Neural cell (in vitro differentiated cells): ENCODE measurements at regions not wholly inside any gene's neighbourhood (a gene's known extent, or its start where the extent isn't known, plus 50 kb on each side); places are given as distances from the start of the nearest gene placed in this dataset.

Experiments used
- H2AFZ ChIP-seq: fragments of 200-600, 300-800 bp; sonication (generic), shearing (Covaris generic); 2 replicates; pipeline ENCODE4 v1.6.0; 2014; ENCODE audit warnings: low read depth, mild to moderate bottlenecking, antibody characterized with exemption, low read length, moderate library complexity
- H3F3A ChIP-seq: fragments of 200-600 bp; shearing (Covaris generic); 2 replicates; pipeline ENCODE4 v1.6.1; 2016; ENCODE audit warnings: mild to moderate bottlenecking, moderate library complexity, mixed read lengths, antibody characterized with exemption, low read length; ENCODE audit not compliant: insufficient read depth, poor library complexity, severe bottlenecking
- H3K27ac ChIP-seq: fragments of 200-600, 300-800 bp; sonication (generic), shearing (Covaris generic); 2 replicates; pipeline ENCODE4 v1.5.1; 2014; ENCODE audit warnings: mild to moderate bottlenecking, low read length, moderate library complexity
- H3K27me3 ChIP-seq: fragments of 300-800, 200-600 bp; sonication (generic), shearing (Covaris generic); 2 replicates; pipeline ENCODE4 v1.6.0; 2014; ENCODE audit warnings: mild to moderate bottlenecking, low read depth, low read length, moderate library complexity; ENCODE audit not compliant: insufficient read depth
- H3K36me3 ChIP-seq: fragments of 300-800, 200-600 bp; sonication (generic), shearing (Covaris generic); 2 replicates; pipeline ENCODE4 v1.5.1; 2014; ENCODE audit warnings: mild to moderate bottlenecking, antibody characterized with exemption, low read length, moderate library complexity; ENCODE audit not compliant: insufficient read depth
- H3K4me2 ChIP-seq: fragments of 300-800, 200-600 bp; sonication (generic), shearing (Covaris generic); 2 replicates; pipeline ENCODE4 v1.6.0; 2014; ENCODE audit warnings: mild to moderate bottlenecking, low read length
- H3K4me3 ChIP-seq: fragments of 300-800, 200-600 bp; sonication (generic), shearing (Covaris generic); 2 replicates; pipeline ENCODE4 v1.5.1; 2014; ENCODE audit warnings: mild to moderate bottlenecking, low read length, moderate library complexity
- H3K79me2 ChIP-seq: fragments of 200-600 bp; shearing (Covaris generic); replicated peaks from 2 replicates; pipeline ENCODE4 v1.6.0; 2014; ENCODE audit warnings: mild to moderate bottlenecking, low read length, moderate library complexity; ENCODE audit not compliant: insufficient read depth
- H3K9ac ChIP-seq: fragments of 300-800, 200-600 bp; sonication (generic), shearing (Covaris generic); 2 replicates; pipeline ENCODE4 v1.6.1; 2016; ENCODE audit warnings: mild to moderate bottlenecking, low read length, mixed read lengths
- H3K9me2 ChIP-seq: fragments of 200-600 bp; shearing (Covaris generic); 2 replicates; pipeline ENCODE4 v1.6.1; 2016; ENCODE audit warnings: mild to moderate bottlenecking, low read length, mixed read lengths; ENCODE audit not compliant: insufficient read depth
- H3K9me3 ChIP-seq: fragments of 200-600, 300-800 bp; sonication (generic), shearing (Covaris generic); 2 replicates; pipeline ENCODE4 v1.6.1; 2016; ENCODE audit warnings: mild to moderate bottlenecking, mixed run types, low read length, moderate library complexity, mixed read lengths
- H4K20me1 ChIP-seq: fragments of 200-600 bp; shearing (Covaris generic); 2 replicates; pipeline ENCODE4 v1.6.1; 2016; ENCODE audit warnings: mild to moderate bottlenecking, mixed run types; ENCODE audit not compliant: insufficient read depth
- CTCF ChIP-seq: fragments of 450-650 bp; IDR thresholded peaks from 2 replicates; pipeline ENCODE4 v1.5.1; 2014; ENCODE audit warnings: antibody characterized with exemption, mild to moderate bottlenecking, moderate library complexity; ENCODE audit not compliant: poor library complexity, severe bottlenecking
- EP300 ChIP-seq: fragments of 450-650 bp; conservative IDR thresholded peaks from 2 replicates; pipeline ENCODE4 v1.6.1; 2014; ENCODE audit warnings: antibody characterized with exemption, mild to moderate bottlenecking, moderate library complexity; ENCODE audit not compliant: poor library complexity, severe bottlenecking
- EZH2 ChIP-seq: fragments of 200-600, 300-800 bp; shearing (Covaris generic), sonication (generic); IDR thresholded peaks from 2 replicates; pipeline ENCODE4 v1.6.1; 2014; ENCODE audit warnings: antibody characterized with exemption, low read length, borderline replicate concordance, mild to moderate bottlenecking; ENCODE audit not compliant: insufficient read depth, poor library complexity, severe bottlenecking
- MXI1 ChIP-seq: fragments of 450-650 bp; conservative IDR thresholded peaks from 2 replicates; pipeline ENCODE4 v1.6.1; 2014; ENCODE audit warnings: antibody characterized with exemption, mild to moderate bottlenecking; ENCODE audit not compliant: poor library complexity, severe bottlenecking
- POLR2AphosphoS5 ChIP-seq: IDR thresholded peaks from 2 replicates; pipeline ENCODE4 v1.6.1; 2012
- RAD21 ChIP-seq: fragments of 450-650 bp; conservative IDR thresholded peaks from 2 replicates; pipeline ENCODE4 v1.6.1; 2014; ENCODE audit warnings: antibody characterized with exemption, mild to moderate bottlenecking, moderate library complexity
- REST ChIP-seq: IDR thresholded peaks from 2 replicates; pipeline ENCODE4 v1.6.1; 2012; ENCODE audit warnings: borderline replicate concordance
- SMC3 ChIP-seq: fragments of 450-650 bp; conservative IDR thresholded peaks from 2 replicates; pipeline ENCODE4 v1.6.1; 2014; ENCODE audit warnings: antibody characterized with exemption, mild to moderate bottlenecking, moderate library complexity; ENCODE audit not compliant: poor library complexity
- TAF1 ChIP-seq: IDR thresholded peaks from 2 replicates; pipeline ENCODE4 v1.6.1; 2012; ENCODE audit warnings: low read depth

GRCh38 chrX:122584981-122585380 lies 599.1 kb upstream of the GRIA3 start:
- no peaks in the 10 kb centered on the region for H3K9me2 ChIP-seq
- no peaks in the 10 kb centered on the region for H3K79me2 ChIP-seq
- H3K27ac ChIP-seq = no peak overlapping the region
- no peaks in the 10 kb centered on the region for H3K27me3 ChIP-seq
- no peaks in the 10 kb centered on the region for H3K36me3 ChIP-seq
- no peak overlapping the region for H3K4me3 ChIP-seq
- H4K20me1 ChIP-seq = no peaks in the 10 kb centered on the region
- TF ChIP-seq EZH2 (no peak), CTCF (no peak), REST (no peak), EP300 (no peak), TAF1 (no peak), POLR2AphosphoS5 (no peak), MXI1 (no peak), RAD21 (no peak), SMC3 (no peak)
- no peak overlapping the region for H2AFZ ChIP-seq
- H3F3A ChIP-seq = no peaks in the 10 kb centered on the region
- H3K9me3 ChIP-seq = no peaks in the 10 kb centered on the region
- H3K4me2 ChIP-seq = no peak overlapping the region
- H3K9ac ChIP-seq = no peak overlapping the region

GRCh38 chrX:122586831-122587230 lies 597.2 kb upstream of the GRIA3 start:
- Histone ChIP-seq H3K9me3 (no peaks in the 10 kb centered on the region), H3K4me3 (no peak overlapping the region), H2AFZ (no peak overlapping the region), H3K9me2 (no peaks in the 10 kb centered on the region), H3K9ac (no peak overlapping the region), H4K20me1 (no peaks in the 10 kb centered on the region), H3K4me2 (no peak overlapping the region), H3K36me3 (no peaks in the 10 kb centered on the region), H3K27me3 (no peaks in the 10 kb centered on the region), H3K27ac (no peak overlapping the region), H3K79me2 (no peaks in the 10 kb centered on the region), H3F3A (no peaks in the 10 kb centered on the region)
- TF ChIP-seq EZH2 = no peak
- TF ChIP-seq CTCF = no peak
